ENCODE measurements at regions not wholly inside any gene's neighbourhood (a gene's known extent, or its start where the extent isn't known, plus 50 kb on each side); places are given as distances from the start of the nearest gene placed in this dataset.

DNA sequence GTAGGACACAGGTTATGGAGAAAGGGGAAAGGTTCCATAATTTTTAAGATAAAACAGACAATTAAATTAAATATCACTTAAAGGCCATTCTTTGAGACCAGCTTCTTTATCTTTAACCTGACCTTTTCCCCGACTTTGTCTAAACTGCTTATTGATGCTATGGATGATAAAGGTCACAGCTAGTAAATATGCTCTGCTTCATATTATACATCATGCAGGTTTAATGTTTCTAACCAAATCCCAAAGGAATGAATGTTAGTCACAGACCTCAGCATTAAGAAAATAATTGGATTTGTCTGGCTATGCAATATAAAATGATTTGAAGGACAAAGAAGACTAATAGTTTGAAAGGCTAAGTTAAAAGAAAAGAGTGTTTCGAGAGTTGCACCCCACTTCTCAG, 147.6 kb downstream of the ST8SIA4 start:
- no TSS peak for BruUV-seq (replicated peaks)
- DNase-seq (ENCODE audit: low read depth, low spot score) (no peak), ATAC-seq (no peak)
- in situ Hi-C loops (cut with HindIII; ENCODE audit: low pct_unique_long_range_greater_than_20kb, low sequenced_read_pairs): no loop called here
- H3K4me3 ChIP-seq (ENCODE audit: low read depth in 2 of 2, low read length in 2 of 2): no peak overlapping the region
- TF ChIP-seq TCF7L2 (IDR thresholded peaks at IDR 0.05; ENCODE audit: low read depth, low read length) (no peak), REST (IDR thresholded peaks at IDR 0.05; ENCODE audit: insufficient read depth in 1 of 2, low read depth in 2 of 2, low read length in 1 of 2) (no peak), SIN3A (IDR thresholded peaks at IDR 0.05; ENCODE audit: borderline replicate concordance, insufficient read depth, low read depth, low read length) (no peak), POLR2AphosphoS5 (IDR thresholded peaks at IDR 0.05; ENCODE audit: low read depth, low read length) (no peak)
- TF ChIP-seq, protein P1, sequence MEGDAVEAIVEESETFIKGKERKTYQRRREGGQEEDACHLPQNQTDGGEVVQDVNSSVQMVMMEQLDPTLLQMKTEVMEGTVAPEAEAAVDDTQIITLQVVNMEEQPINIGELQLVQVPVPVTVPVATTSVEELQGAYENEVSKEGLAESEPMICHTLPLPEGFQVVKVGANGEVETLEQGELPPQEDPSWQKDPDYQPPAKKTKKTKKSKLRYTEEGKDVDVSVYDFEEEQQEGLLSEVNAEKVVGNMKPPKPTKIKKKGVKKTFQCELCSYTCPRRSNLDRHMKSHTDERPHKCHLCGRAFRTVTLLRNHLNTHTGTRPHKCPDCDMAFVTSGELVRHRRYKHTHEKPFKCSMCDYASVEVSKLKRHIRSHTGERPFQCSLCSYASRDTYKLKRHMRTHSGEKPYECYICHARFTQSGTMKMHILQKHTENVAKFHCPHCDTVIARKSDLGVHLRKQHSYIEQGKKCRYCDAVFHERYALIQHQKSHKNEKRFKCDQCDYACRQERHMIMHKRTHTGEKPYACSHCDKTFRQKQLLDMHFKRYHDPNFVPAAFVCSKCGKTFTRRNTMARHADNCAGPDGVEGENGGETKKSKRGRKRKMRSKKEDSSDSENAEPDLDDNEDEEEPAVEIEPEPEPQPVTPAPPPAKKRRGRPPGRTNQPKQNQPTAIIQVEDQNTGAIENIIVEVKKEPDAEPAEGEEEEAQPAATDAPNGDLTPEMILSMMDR (IDR thresholded peaks at IDR 0.05): no peak
- ChIA-PET POLR2A (no interaction called here), CTCF (no interaction called here)
- no peak overlapping the region for H3K27ac ChIP-seq (ENCODE audit: low read length)
- H3K4me1 ChIP-seq (ENCODE audit: control insufficient read depth, insufficient read depth, low read length): no peaks in the 10 kb centered on the region
- H3K27me3 ChIP-seq (ENCODE audit: control insufficient read depth, insufficient read depth, low read length): no peaks in the 10 kb centered on the region
- H3K36me3 ChIP-seq (ENCODE audit: control insufficient read depth, insufficient read depth, low read length): no peaks in the 10 kb centered on the region
- no peaks in the 10 kb centered on the region for H3K9me3 ChIP-seq (ENCODE audit: control insufficient read depth, insufficient read depth, low read depth, low read length)
- intact Hi-C loops (cut with micrococcal nuclease; ENCODE audit: unreplicated experiment): no loop called here
